IPS-20b (cell line): ENCODE measurements at regions not wholly inside any gene's neighbourhood (a gene's known extent, or its start where the extent isn't known, plus 50 kb on each side); places are given as distances from the start of the nearest gene placed in this dataset.

Source experiments
- H3K27ac ChIP-seq: one replicate; pipeline ENCODE4 v1.5.1; 2013; ENCODE audit warnings: low read length
- H3K27me3 ChIP-seq: 2 replicates; pipeline ENCODE4 v1.6.1; 2013; ENCODE audit warnings: mild to moderate bottlenecking, low read length, inconsistent platforms; ENCODE audit not compliant: insufficient read depth
- H3K36me3 ChIP-seq: 2 replicates; pipeline ENCODE4 v1.6.1; 2013; ENCODE audit warnings: low read depth, mild to moderate bottlenecking, inconsistent platforms, low read length, moderate library complexity; ENCODE audit not compliant: insufficient read depth
- H3K4me1 ChIP-seq: 2 replicates; pipeline ENCODE4 v1.6.1; 2013; ENCODE audit warnings: mild to moderate bottlenecking, control low read depth, inconsistent platforms, low read length, moderate library complexity; ENCODE audit not compliant: insufficient read depth
- H3K4me3 ChIP-seq: 2 replicates; pipeline ENCODE4 v1.5.1; 2013; ENCODE audit warnings: mild to moderate bottlenecking, low read length, inconsistent platforms
- H3K9ac ChIP-seq: 2 replicates; pipeline ENCODE4 v1.6.1; 2013; ENCODE audit warnings: low read depth, mild to moderate bottlenecking, inconsistent platforms, low read length, moderate library complexity
- H3K9me3 ChIP-seq: 2 replicates; pipeline ENCODE4 v1.6.1; 2013; ENCODE audit warnings: mild to moderate bottlenecking, low read depth, low read length, inconsistent platforms; ENCODE audit not compliant: insufficient read depth

- Histone ChIP-seq H3K9me3 (no peaks in the 10 kb centered on the region), H3K27ac (no peak overlapping the region), H3K4me3 (no peak overlapping the region), H3K27me3 (no peaks in the 10 kb centered on the region), H3K9ac (no peak overlapping the region), H3K4me1 (no peaks in the 10 kb centered on the region), H3K36me3 (no peaks in the 10 kb centered on the region)
These were observed 628.2 kb downstream of the FAM181B start for GRCh38 chr11:82105331-82105998.

- Histone ChIP-seq H3K9me3 (no peaks in the 10 kb centered on the region), H3K4me3 (no peak overlapping the region), H3K9ac (no peak overlapping the region), H3K4me1 (no peaks in the 10 kb centered on the region), H3K36me3 (no peaks in the 10 kb centered on the region), H3K27ac (no peak overlapping the region), H3K27me3 (no peaks in the 10 kb centered on the region)
These were observed 640.8 kb downstream of the FAM181B start for GRCh38 chr11:82092904-82093303.

- no peak overlapping the region for H3K4me3 ChIP-seq
- no peak overlapping the region for H3K27ac ChIP-seq
- no peaks in the 10 kb centered on the region for H3K36me3 ChIP-seq
- H3K9me3 ChIP-seq: no peaks in the 10 kb centered on the region
- no peak overlapping the region for H3K9ac ChIP-seq
- H3K4me1 ChIP-seq: no peaks in the 10 kb centered on the region
- H3K27me3 ChIP-seq: no peaks in the 10 kb centered on the region
These were observed 644.2 kb downstream of the FAM181B start for GRCh38 chr11:82089426-82089825.

GRCh38 chr11:82085493-82085892 lies 648.2 kb downstream of the FAM181B start:
- Histone ChIP-seq H3K36me3 (no peaks in the 10 kb centered on the region), H3K27ac (no peak overlapping the region), H3K9me3 (no peaks in the 10 kb centered on the region), H3K4me3 (no peak overlapping the region), H3K9ac (no peak overlapping the region), H3K27me3 (no peaks in the 10 kb centered on the region), H3K4me1 (no peaks in the 10 kb centered on the region)

GRCh38 chr11:82082976-82083375 lies 650.7 kb downstream of the FAM181B start:
- Histone ChIP-seq H3K27me3 (no peaks in the 10 kb centered on the region), H3K4me3 (no peak overlapping the region; the same call in 1 of the 2 replicates), H3K27ac (no peak overlapping the region), H3K4me1 (0 out of 2 replicates have a peak, but pooled peaks cover 6% of the 10 kb centered on the region), H3K9ac (no peak overlapping the region), H3K36me3 (no peaks in the 10 kb centered on the region), H3K9me3 (no peaks in the 10 kb centered on the region)

GRCh38 chr11:82080160-82080559 lies 653.5 kb downstream of the FAM181B start:
- no peak overlapping the region for H3K9ac ChIP-seq
- H3K9me3 ChIP-seq: no peaks in the 10 kb centered on the region
- H3K36me3 ChIP-seq: no peaks in the 10 kb centered on the region
- H3K27me3 ChIP-seq: no peaks in the 10 kb centered on the region
- H3K4me1 ChIP-seq: peaks cover 15% of the 10 kb centered on the region; the same call in 1 of the 2 replicates
- H3K4me3 ChIP-seq: no peak overlapping the region
- no peak overlapping the region for H3K27ac ChIP-seq

GRCh38 chr11:82076126-82076525 lies 657.5 kb downstream of the FAM181B start:
- no peaks in the 10 kb centered on the region for H3K9me3 ChIP-seq
- no peak overlapping the region for H3K27ac ChIP-seq
- H3K9ac ChIP-seq: no peak overlapping the region
- no peaks in the 10 kb centered on the region for H3K27me3 ChIP-seq
- H3K4me3 ChIP-seq: no peak overlapping the region
- no peaks in the 10 kb centered on the region for H3K36me3 ChIP-seq
- H3K4me1 ChIP-seq: peaks cover 15% of the 10 kb centered on the region; the same call in 1 of the 2 replicates

- no peak overlapping the region for H3K4me3 ChIP-seq
- H3K27ac ChIP-seq: no peak overlapping the region
- H3K27me3 ChIP-seq: no peaks in the 10 kb centered on the region
- no peaks in the 10 kb centered on the region for H3K4me1 ChIP-seq
- H3K9ac ChIP-seq: no peak overlapping the region
- H3K9me3 ChIP-seq: no peaks in the 10 kb centered on the region
- H3K36me3 ChIP-seq: no peaks in the 10 kb centered on the region
These were observed 674.2 kb downstream of the FAM181B start for GRCh38 chr11:82059505-82059904.

- H3K27ac ChIP-seq: no peak overlapping the region
- no peak overlapping the region for H3K4me3 ChIP-seq
- H3K36me3 ChIP-seq: no peaks in the 10 kb centered on the region
- H3K9me3 ChIP-seq: no peaks in the 10 kb centered on the region
- no peak overlapping the region for H3K9ac ChIP-seq
- no peaks in the 10 kb centered on the region for H3K27me3 ChIP-seq
- H3K4me1 ChIP-seq: no peaks in the 10 kb centered on the region
These were observed 677.2 kb downstream of the FAM181B start for GRCh38 chr11:82056450-82056849.

- no peaks in the 10 kb centered on the region for H3K36me3 ChIP-seq
- H3K9me3 ChIP-seq: no peaks in the 10 kb centered on the region
- no peak overlapping the region for H3K27ac ChIP-seq
- H3K9ac ChIP-seq: no peak overlapping the region
- H3K27me3 ChIP-seq: no peaks in the 10 kb centered on the region
- H3K4me3 ChIP-seq: no peak overlapping the region
- no peaks in the 10 kb centered on the region for H3K4me1 ChIP-seq
These were observed 684.5 kb downstream of the FAM181B start for GRCh38 chr11:82049199-82049598.

- Histone ChIP-seq H3K27me3 (no peaks in the 10 kb centered on the region), H3K9me3 (no peaks in the 10 kb centered on the region), H3K9ac (no peak overlapping the region), H3K27ac (no peak overlapping the region), H3K4me3 (no peak overlapping the region), H3K4me1 (no peaks in the 10 kb centered on the region), H3K36me3 (no peaks in the 10 kb centered on the region)
These were observed 686.5 kb downstream of the FAM181B start for GRCh38 chr11:82047200-82047599.

- H3K27me3 ChIP-seq: no peaks in the 10 kb centered on the region
- no peak overlapping the region for H3K9ac ChIP-seq
- H3K9me3 ChIP-seq: no peaks in the 10 kb centered on the region
- H3K36me3 ChIP-seq: no peaks in the 10 kb centered on the region
- H3K4me3 ChIP-seq: no peak overlapping the region
- H3K4me1 ChIP-seq: no peaks in the 10 kb centered on the region
- H3K27ac ChIP-seq: no peak overlapping the region
These were observed 686.9 kb downstream of the FAM181B start for GRCh38 chr11:82046778-82047177.
